Spleen (tissue), 11 donors: ENCODE measurements at regions not wholly inside any gene's neighbourhood (a gene's known extent, or its start where the extent isn't known, plus 50 kb on each side); places are given as distances from the start of the nearest gene placed in this dataset.

Source experiments
- DNase-seq: peaks from one replicate; pipeline ENCODE4 v3.0.0-alpha.2; 2020
- H3K27ac ChIP-seq, 8 donors: fragments of 200-600 bp; sonication (generic) in 7 of 8; 1 replicate in 4 of 8; 2 replicates in 4 of 8; pipeline versions ENCODE4 v1.5.0 to v1.8.0; 2016 to 2021; ENCODE audit warnings: inconsistent platforms in 4 of 8, mild to moderate bottlenecking in 4 of 8, moderate library complexity in 1 of 8
- H3K27me3 ChIP-seq, 7 donors: fragments of 200-600 bp; sonication (generic) in 6 of 7; replicated peaks in 1 of 7; 1 replicate in 4 of 7; 2 replicates in 3 of 7; pipeline versions ENCODE4 v1.5.0 to v1.8.0; 2016 to 2021; ENCODE audit warnings: inconsistent platforms in 3 of 7, mild to moderate bottlenecking in 1 of 7
- H3K36me3 ChIP-seq, 6 donors: fragments of 200-600 bp; sonication (generic) in 5 of 6; 1 replicate in 4 of 6; 2 replicates in 2 of 6; pipeline versions ENCODE4 v1.5.0 to v1.8.0; 2016 to 2021; ENCODE audit warnings: inconsistent platforms in 2 of 6
- H3K4me1 ChIP-seq, 6 donors: fragments of 200-600 bp; sonication (generic) in 5 of 6; 1 replicate in 3 of 6; 2 replicates in 3 of 6; pipeline versions ENCODE4 v1.5.0 to v1.8.0; 2016 to 2021; ENCODE audit warnings: inconsistent platforms in 3 of 6
- H3K4me3 ChIP-seq, 8 donors: fragments of 200-600 bp; sonication (generic) in 7 of 8; 1 replicate in 4 of 8; 2 replicates in 4 of 8; pipeline versions ENCODE4 v1.5.0 to v1.8.0; 2016 to 2021; ENCODE audit warnings: inconsistent platforms in 4 of 8, mild to moderate bottlenecking in 4 of 8, moderate library complexity in 2 of 8
- H3K9me3 ChIP-seq, 8 donors: fragments of 200-600 bp; sonication (generic) in 7 of 8; 1 replicate in 4 of 8; 2 replicates in 4 of 8; pipeline versions ENCODE4 v1.5.0 to v1.8.0; 2016 to 2021; ENCODE audit warnings: inconsistent platforms in 4 of 8
- CTCF ChIP-seq, 11 experiments: fragments of 200-600 bp in 7 of 11; fragments of 450-650 bp in 4 of 11; sonication (generic) in 4 of 11; IDR thresholded peaks in 8 of 11; conservative IDR thresholded peaks in 3 of 11; 1 replicate in 7 of 11; 2 replicates in 4 of 11; pipeline versions ENCODE4 v1.4.0 to v1.8.0; 2016 to 2021; ENCODE audit warnings: antibody characterized with exemption in 11 of 11, inconsistent platforms in 4 of 11, mild to moderate bottlenecking in 1 of 11
- POLR2A ChIP-seq, 3 donors: fragments of 450-650 bp; IDR thresholded peaks; one replicate each; pipeline ENCODE4 v1.5.1; 2017; ENCODE audit warnings: antibody characterized with exemption in 3 of 3, mild to moderate bottlenecking in 1 of 3
- POLR2AphosphoS5 ChIP-seq, 3 donors: sonication (generic); formaldehyde crosslinking; IDR thresholded peaks; one replicate each; pipeline ENCODE4 v1.5.1; 2017; ENCODE audit warnings: antibody characterized with exemption in 3 of 3
- WGBS, 5 donors: extraction: QIAGEN DNeasy Blood & Tissue Kit in 3 of 5; methylation state at CpG; one replicate each; pipeline versions ENCODE4 v1.1.5 to v1.1.7; 2013 to 2018; 5-methylcytosine and 5-hydroxymethylcytosine counted together
- intact Hi-C: fragments of 100-400 bp; cut with DNase I; formaldehyde crosslinking; loops from one replicate; pipeline ENCODE4 v1.15.0; 2023; ENCODE audit warnings: low total_unique reads
- donor health status: healthy with polysubstance abuse.
- donor health status: DM: no; HTN: no; CAD: no; lungs with moderate emphysema.
- donor health status: DM: no; HTN: no; CAD: no.
- donor health status: Bipolar disorder and iron deficiency.
- donor health status: healthy.
- donor health status: DM: no; HTN: no; CAD: no.
- donor health status: DM: yes; HTN: yes; CAD: no.

- no peaks in the 10 kb centered on the region for H3K36me3 ChIP-seq
- intact Hi-C loops, result no loop called here
- H3K4me3 ChIP-seq, result no peak overlapping the region
- no peaks in the 10 kb centered on the region for H3K27me3 ChIP-seq
- no peak for DNase-seq
- no peaks in the 10 kb centered on the region for H3K9me3 ChIP-seq
- no peak for TF ChIP-seq POLR2AphosphoS5 (IDR thresholded peaks at IDR 0.05)
- no peak for TF ChIP-seq POLR2A (IDR thresholded peaks at IDR 0.05)
- TF ChIP-seq CTCF (IDR thresholded peaks at IDR 0.05 in 8 of 11, conservative IDR thresholded peaks at IDR 0.05 in 3 of 11), result no peak
- no peak overlapping the region for H3K27ac ChIP-seq
- WGBS, 5 donors, result 69 to 76% (median 73%) methylated on average over 6 of the region's 6 CpGs
- no peaks in the 10 kb centered on the region for H3K4me1 ChIP-seq
Observed at GRCh38 chr16:49055824-49056545, 225.7 kb downstream of the CBLN1 start.

- no peaks in the 10 kb centered on the region for H3K9me3 ChIP-seq
- DNase-seq, result no peak
- no peak overlapping the region for H3K4me3 ChIP-seq
- TF ChIP-seq POLR2A (IDR thresholded peaks at IDR 0.05), result no peak
- no peak for TF ChIP-seq POLR2AphosphoS5 (IDR thresholded peaks at IDR 0.05)
- TF ChIP-seq CTCF (IDR thresholded peaks at IDR 0.05 in 8 of 11, conservative IDR thresholded peaks at IDR 0.05 in 3 of 11), result no peak
- no peaks in the 10 kb centered on the region for H3K4me1 ChIP-seq
- H3K36me3 ChIP-seq, result no peaks in the 10 kb centered on the region
- H3K27ac ChIP-seq, result no peak overlapping the region
- WGBS, 5 donors, result 68 to 79% (median 73%) methylated on average over 5 of the region's 5 CpGs
- intact Hi-C loops, result no loop called here
- H3K27me3 ChIP-seq, result no peaks in the 10 kb centered on the region
Observed at GRCh38 chr16:49055291-49055690, 226.3 kb downstream of the CBLN1 start.

GRCh38 chr16:49054606-49055005 is 227.0 kb downstream of the CBLN1 start:
- Histone ChIP-seq H3K9me3 (no peaks in the 10 kb centered on the region), H3K27me3 (no peaks in the 10 kb centered on the region), H3K27ac (no peak overlapping the region), H3K4me3 (no peak overlapping the region), H3K36me3 (no peaks in the 10 kb centered on the region), H3K4me1 (no peaks in the 10 kb centered on the region)
- no peak for TF ChIP-seq CTCF (IDR thresholded peaks at IDR 0.05 in 8 of 11, conservative IDR thresholded peaks at IDR 0.05 in 3 of 11)
- TF ChIP-seq POLR2AphosphoS5 (IDR thresholded peaks at IDR 0.05), result no peak
- intact Hi-C loops, result no loop called here
- DNase-seq, result no peak
- WGBS, 5 donors, result 81 to 90% (median 84%) methylated on average over 5 of the region's 5 CpGs

GRCh38 chr16:49052846-49053245 is 228.8 kb downstream of the CBLN1 start:
- 75 to 91% (median 86%) methylated on average over 9 of the region's 9 CpGs for WGBS, 5 donors

More at GRCh38 chr16:49052846-49053245, 228.8 kb downstream of the CBLN1 start:
- H3K9me3 ChIP-seq, result no peaks in the 10 kb centered on the region
- intact Hi-C loops, result no loop called here
- H3K27ac ChIP-seq, result no peak overlapping the region
- TF ChIP-seq CTCF (IDR thresholded peaks at IDR 0.05 in 8 of 11, conservative IDR thresholded peaks at IDR 0.05 in 3 of 11) (no peak), POLR2A (IDR thresholded peaks at IDR 0.05) (no peak), POLR2AphosphoS5 (IDR thresholded peaks at IDR 0.05) (no peak)
- no peak for DNase-seq
- no peaks in the 10 kb centered on the region for H3K36me3 ChIP-seq
- H3K4me3 ChIP-seq, result no peak overlapping the region
- H3K4me1 ChIP-seq, result no peaks in the 10 kb centered on the region
- H3K27me3 ChIP-seq, result no peaks in the 10 kb centered on the region
